Uterus (tissue), 2 donors: ENCODE measurements at regions not wholly inside any gene's neighbourhood (a gene's known extent, or its start where the extent isn't known, plus 50 kb on each side); places are given as distances from the start of the nearest gene placed in this dataset.

Experiments used
- POLR2A ChIP-seq, 2 donors: fragments of 450-650 bp; IDR thresholded peaks; one replicate each; pipeline ENCODE4 v1.6.1; 2016; ENCODE audit warnings: antibody characterized with exemption in 2 of 2, mild to moderate bottlenecking in 1 of 2, moderate library complexity in 1 of 2
- TF ChIP-seq, protein P1 (sequence below), 4 experiments: fragments of 200-600 bp in 2 of 4; fragments of 450-650 bp in 2 of 4; sonication (generic) in 2 of 4; IDR thresholded peaks; one replicate each; pipeline ENCODE4 v1.5.1; 2016 to 2019; ENCODE audit warnings: antibody characterized with exemption in 4 of 4, mild to moderate bottlenecking in 2 of 4, moderate library complexity in 1 of 4

DNA sequence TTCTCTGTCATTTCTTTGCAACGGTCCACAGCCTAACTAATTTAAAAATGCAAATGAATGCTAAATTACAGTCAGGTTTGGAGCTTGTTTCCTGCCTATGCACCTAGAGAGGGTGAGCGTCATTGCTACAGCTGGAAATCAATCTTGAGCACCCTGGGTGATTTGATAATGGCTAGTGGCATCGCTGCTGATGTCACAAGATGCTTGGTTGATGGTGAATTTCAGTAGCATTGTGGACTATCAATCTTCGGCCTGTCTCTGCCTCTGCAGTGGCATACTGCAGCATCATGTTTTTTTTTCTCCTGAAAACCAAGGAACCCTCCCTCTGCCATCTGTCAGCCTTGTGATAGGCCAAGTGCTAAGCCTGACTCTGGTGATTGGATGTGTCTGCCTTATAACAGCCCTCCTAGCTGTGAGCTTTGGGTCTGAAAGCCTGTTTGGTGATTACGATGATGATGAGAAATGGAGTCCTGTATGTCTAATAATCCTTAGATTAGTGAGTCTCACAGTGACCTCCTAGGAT lies 75.3 kb downstream of the NMUR2 start:
- TF ChIP-seq, protein P1, sequence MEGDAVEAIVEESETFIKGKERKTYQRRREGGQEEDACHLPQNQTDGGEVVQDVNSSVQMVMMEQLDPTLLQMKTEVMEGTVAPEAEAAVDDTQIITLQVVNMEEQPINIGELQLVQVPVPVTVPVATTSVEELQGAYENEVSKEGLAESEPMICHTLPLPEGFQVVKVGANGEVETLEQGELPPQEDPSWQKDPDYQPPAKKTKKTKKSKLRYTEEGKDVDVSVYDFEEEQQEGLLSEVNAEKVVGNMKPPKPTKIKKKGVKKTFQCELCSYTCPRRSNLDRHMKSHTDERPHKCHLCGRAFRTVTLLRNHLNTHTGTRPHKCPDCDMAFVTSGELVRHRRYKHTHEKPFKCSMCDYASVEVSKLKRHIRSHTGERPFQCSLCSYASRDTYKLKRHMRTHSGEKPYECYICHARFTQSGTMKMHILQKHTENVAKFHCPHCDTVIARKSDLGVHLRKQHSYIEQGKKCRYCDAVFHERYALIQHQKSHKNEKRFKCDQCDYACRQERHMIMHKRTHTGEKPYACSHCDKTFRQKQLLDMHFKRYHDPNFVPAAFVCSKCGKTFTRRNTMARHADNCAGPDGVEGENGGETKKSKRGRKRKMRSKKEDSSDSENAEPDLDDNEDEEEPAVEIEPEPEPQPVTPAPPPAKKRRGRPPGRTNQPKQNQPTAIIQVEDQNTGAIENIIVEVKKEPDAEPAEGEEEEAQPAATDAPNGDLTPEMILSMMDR (IDR thresholded peaks at IDR 0.05) = no peak
- TF ChIP-seq POLR2A (IDR thresholded peaks at IDR 0.05) = no peak
